Mesothelial cell of epicardium (in vitro differentiated cells): ENCODE measurements at regions not wholly inside any gene's neighbourhood (a gene's known extent, or its start where the extent isn't known, plus 50 kb on each side); places are given as distances from the start of the nearest gene placed in this dataset.
A peak's percentile ranks its signal among the peaks of the same experiment; 100 is the strongest.

Source experiments
- DNase-seq, 2 experiments: peaks; one replicate each; pipeline ENCODE4 v3.0.0; 2021; ENCODE audit warnings: low spot score in 2 of 2; ENCODE audit not compliant: unreplicated experiment in 2 of 2
- H3K27ac Mint-ChIP-seq: 2 replicates; pipeline ENCODE4 v1.8.0; 2021; ENCODE audit warnings: mixed read lengths
- H3K27me3 Mint-ChIP-seq: 2 replicates; pipeline ENCODE4 v1.8.0; 2021; ENCODE audit warnings: low read depth, mixed read lengths
- H3K36me3 Mint-ChIP-seq: 2 replicates; pipeline ENCODE4 v1.8.0; 2021; ENCODE audit warnings: mixed read lengths
- H3K4me1 Mint-ChIP-seq: 2 replicates; pipeline ENCODE4 v1.8.0; 2021; ENCODE audit warnings: mixed read lengths
- H3K4me3 Mint-ChIP-seq: 2 replicates; pipeline ENCODE4 v1.8.0; 2021; ENCODE audit warnings: mild to moderate bottlenecking, moderate library complexity, mixed read lengths
- H3K9me3 Mint-ChIP-seq: 2 replicates; pipeline ENCODE4 v1.8.0; 2021; ENCODE audit warnings: mixed read lengths
- TF ChIP-seq, protein P1 (sequence below): fragments of 200-600 bp; sonication (generic); IDR thresholded peaks from one replicate; pipeline ENCODE4 v1.5.0; 2021; ENCODE audit warnings: antibody characterized with exemption; ENCODE audit not compliant: unreplicated experiment

DNA sequence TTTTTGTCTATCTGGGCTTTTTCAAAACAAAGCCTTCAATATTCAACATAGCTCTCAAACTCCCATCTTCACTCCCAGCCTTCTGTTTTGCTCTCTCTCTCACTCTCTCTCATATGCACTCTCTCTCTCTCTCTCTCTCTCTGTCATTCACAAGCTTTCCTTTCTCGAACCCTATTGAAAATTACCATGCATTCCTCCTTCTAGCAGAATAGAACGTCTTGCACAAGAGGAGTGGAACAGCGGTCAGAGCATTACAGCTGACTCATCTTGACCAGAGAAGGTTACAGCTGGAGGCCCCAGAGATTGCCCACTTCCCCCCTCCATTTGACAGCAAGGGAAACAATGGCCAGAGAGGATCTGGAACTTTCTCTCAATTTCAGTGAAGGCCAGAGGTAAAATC lies 51.0 kb upstream of the LIFR start:
- no peak overlapping the region for H3K4me3 Mint-ChIP-seq
- H3K4me1 Mint-ChIP-seq = peaks cover 51% of the 10 kb centered on the region
- H3K36me3 Mint-ChIP-seq = no peaks in the 10 kb centered on the region
- peak overlapping the region; percentile 63 for H3K27ac Mint-ChIP-seq
- H3K9me3 Mint-ChIP-seq = peaks cover under 1% of the 10 kb centered on the region
- TF ChIP-seq, protein P1, sequence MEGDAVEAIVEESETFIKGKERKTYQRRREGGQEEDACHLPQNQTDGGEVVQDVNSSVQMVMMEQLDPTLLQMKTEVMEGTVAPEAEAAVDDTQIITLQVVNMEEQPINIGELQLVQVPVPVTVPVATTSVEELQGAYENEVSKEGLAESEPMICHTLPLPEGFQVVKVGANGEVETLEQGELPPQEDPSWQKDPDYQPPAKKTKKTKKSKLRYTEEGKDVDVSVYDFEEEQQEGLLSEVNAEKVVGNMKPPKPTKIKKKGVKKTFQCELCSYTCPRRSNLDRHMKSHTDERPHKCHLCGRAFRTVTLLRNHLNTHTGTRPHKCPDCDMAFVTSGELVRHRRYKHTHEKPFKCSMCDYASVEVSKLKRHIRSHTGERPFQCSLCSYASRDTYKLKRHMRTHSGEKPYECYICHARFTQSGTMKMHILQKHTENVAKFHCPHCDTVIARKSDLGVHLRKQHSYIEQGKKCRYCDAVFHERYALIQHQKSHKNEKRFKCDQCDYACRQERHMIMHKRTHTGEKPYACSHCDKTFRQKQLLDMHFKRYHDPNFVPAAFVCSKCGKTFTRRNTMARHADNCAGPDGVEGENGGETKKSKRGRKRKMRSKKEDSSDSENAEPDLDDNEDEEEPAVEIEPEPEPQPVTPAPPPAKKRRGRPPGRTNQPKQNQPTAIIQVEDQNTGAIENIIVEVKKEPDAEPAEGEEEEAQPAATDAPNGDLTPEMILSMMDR = no peak
- H3K27me3 Mint-ChIP-seq = no peaks in the 10 kb centered on the region
- no peak for DNase-seq

DNA sequence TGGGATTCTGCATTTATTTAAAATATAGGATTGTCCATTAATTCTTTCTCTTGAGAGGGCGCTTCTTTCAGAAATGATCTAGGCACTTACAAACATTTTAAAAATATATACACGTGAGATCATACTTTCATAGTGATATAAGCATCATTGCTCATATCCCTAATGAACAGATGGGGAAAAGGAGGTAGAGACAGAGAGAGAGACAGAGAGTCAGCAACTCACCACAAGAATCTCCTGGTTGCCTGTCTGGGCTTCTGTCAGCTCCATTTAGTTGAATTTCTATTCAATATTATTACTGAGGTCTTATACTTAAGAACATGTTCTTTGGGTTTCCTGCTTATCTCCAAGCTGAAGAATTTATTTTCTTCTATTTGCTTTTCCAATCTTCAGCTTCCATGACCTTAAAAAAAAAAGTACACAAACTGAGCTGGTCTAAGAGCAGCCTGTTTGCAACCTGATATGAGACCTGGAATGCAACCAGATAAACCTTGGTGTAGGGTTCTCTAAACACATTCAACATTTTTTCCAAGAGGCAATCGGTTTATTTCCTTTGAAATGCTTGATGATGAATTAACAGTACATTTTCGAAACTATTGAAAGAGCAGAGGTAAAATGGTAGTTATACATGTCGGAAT lies 51.6 kb upstream of the LIFR start:
- Mint-ChIP-seq H3K4me1 (peaks cover 51% of the 10 kb centered on the region), H3K9me3 (no peaks in the 10 kb centered on the region), H3K27me3 (no peaks in the 10 kb centered on the region), H3K36me3 (no peaks in the 10 kb centered on the region), H3K27ac (peak overlapping the region; percentile 63), H3K4me3 (peak overlapping the region; percentile 15)
- TF ChIP-seq, protein P1 = no peak
- no peak for DNase-seq

DNA sequence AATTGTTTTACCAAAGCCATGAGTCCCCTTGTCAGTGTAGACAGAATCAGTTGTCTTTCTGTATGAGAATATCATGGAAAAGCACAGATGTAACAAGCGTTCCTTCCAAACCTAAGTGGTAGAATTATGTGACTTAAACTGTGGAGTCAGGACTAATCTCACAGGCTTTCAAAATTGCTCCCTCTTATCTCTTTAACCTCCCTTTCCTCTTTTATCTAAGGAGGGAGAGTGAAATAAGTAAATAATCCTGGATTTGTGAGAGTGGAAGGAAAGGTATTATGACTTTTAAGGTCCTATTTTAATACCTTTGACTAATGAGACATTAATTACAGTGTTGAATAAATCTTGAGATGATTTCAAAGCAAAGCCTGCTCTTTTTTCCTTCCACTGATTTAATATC lies 52.4 kb upstream of the LIFR start:
- Mint-ChIP-seq H3K36me3 (no peaks in the 10 kb centered on the region), H3K4me3 (no peak overlapping the region), H3K27me3 (no peaks in the 10 kb centered on the region), H3K27ac (peak overlapping the region; percentile 63), H3K9me3 (peaks cover 3% of the 10 kb centered on the region), H3K4me1 (peaks cover 54% of the 10 kb centered on the region)
- no peak for DNase-seq
- TF ChIP-seq, protein P1 = no peak

DNA sequence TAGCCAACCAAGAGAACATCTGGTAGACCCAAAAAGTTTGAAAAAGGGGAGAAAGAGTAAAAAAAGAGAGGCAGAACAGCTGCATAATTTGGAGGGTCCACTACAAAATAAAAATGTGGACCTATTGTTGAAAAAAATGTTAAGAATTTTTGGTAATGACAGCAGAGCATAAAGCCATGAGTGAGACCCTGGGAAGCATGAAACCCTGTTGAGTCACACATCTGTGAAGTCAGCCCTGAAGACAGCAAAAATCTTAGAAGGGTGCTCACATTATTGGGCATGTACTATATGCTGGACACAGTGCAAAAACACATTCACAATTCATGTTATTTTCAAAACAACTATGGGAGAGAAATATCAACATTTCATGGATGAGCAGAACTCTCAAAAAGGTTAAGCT lies 56.4 kb upstream of the LIFR start:
- H3K9me3 Mint-ChIP-seq = peaks cover 12% of the 10 kb centered on the region
- no peak overlapping the region for H3K4me3 Mint-ChIP-seq
- TF ChIP-seq, protein P1 = no peak

DNA sequence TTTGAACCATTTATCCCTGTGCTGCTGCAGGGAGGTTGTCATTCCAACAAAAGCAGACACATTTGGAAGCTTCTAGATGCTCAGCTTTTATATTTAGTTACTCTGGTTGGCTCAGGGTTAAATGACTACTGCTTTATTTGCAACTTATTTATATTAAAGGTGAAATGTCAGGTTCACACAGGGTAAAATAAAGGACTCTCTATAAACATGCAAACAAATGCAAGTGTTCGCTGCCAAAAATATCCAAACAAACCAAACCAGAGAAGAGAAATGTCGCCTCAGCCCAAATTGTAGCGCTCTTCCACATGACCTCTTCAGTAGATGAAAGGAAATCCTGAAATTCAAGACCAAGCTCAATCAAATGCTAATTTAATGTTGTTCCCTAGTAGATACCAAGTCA lies 57.0 kb upstream of the LIFR start:
- Mint-ChIP-seq H3K4me1 (peaks cover 45% of the 10 kb centered on the region), H3K4me3 (no peak overlapping the region), H3K27ac (no peak overlapping the region), H3K9me3 (peaks cover 19% of the 10 kb centered on the region), H3K36me3 (peaks cover 5% of the 10 kb centered on the region), H3K27me3 (no peaks in the 10 kb centered on the region)
- no peak for DNase-seq
- TF ChIP-seq, protein P1 = no peak

More for the DNA sequence above, 56.4 kb upstream of the LIFR start:
- peaks cover 2% of the 10 kb centered on the region for H3K36me3 Mint-ChIP-seq
- no peaks in the 10 kb centered on the region for H3K27me3 Mint-ChIP-seq
- no peak overlapping the region for H3K27ac Mint-ChIP-seq
- peaks cover 51% of the 10 kb centered on the region for H3K4me1 Mint-ChIP-seq
- no peak for DNase-seq
